ENCODE measurements at regions not wholly inside any gene's neighbourhood (a gene's known extent, or its start where the extent isn't known, plus 50 kb on each side); places are given as distances from the start of the nearest gene placed in this dataset.

- TF ChIP-seq SIN3A (IDR thresholded peaks at IDR 0.05; ENCODE audit: borderline replicate concordance, insufficient read depth, low read depth, low read length) (no peak), POLR2AphosphoS5 (IDR thresholded peaks at IDR 0.05; ENCODE audit: low read depth, low read length) (no peak), CTCF (IDR thresholded peaks at IDR 0.05) (no peak)
Observed at GRCh38 chr7:156515911-156516790, 124.4 kb upstream of the RNF32 start.

Measured in Panc1 (cell line).